Activated T-cell treated with anti-CD3 and anti-CD28 coated beads, Interleukin-2, amount 50 U/mL, for 4 hours (primary cell): ENCODE measurements at regions not wholly inside any gene's neighbourhood (a gene's known extent, or its start where the extent isn't known, plus 50 kb on each side); places are given as distances from the start of the nearest gene placed in this dataset.
"Not testable (repeated sequence)": the region's sequence is repeated elsewhere in the genome, so short reads cannot be mapped to it uniquely, and the experiment has no call there.

Experiments used
- ATAC-seq, 2 donors: fragments of 200-7000 bp; cut with Tn5 transposase; one replicate each; pipeline ENCODE4 v1.10.0; 2021
- DNase-seq: peaks from one replicate; pipeline ENCODE4 v3.0.0-alpha.2; 2020
- H3K27me3 Mint-ChIP-seq: one replicate; pipeline ENCODE4 v1.8.0; 2021; ENCODE audit warnings: low read depth, mixed read lengths
- H3K36me3 Mint-ChIP-seq: one replicate; pipeline ENCODE4 v1.8.0; 2022; ENCODE audit warnings: mixed read lengths; ENCODE audit not compliant: insufficient read depth
- H3K4me1 Mint-ChIP-seq: one replicate; pipeline ENCODE4 v1.8.0; 2021; ENCODE audit warnings: low read depth, mixed read lengths
- H3K4me3 Mint-ChIP-seq: one replicate; pipeline ENCODE4 v1.8.0; 2021; ENCODE audit warnings: mild to moderate bottlenecking, moderate library complexity, mixed read lengths
- H3K9me3 Mint-ChIP-seq: one replicate; pipeline ENCODE4 v1.8.0; 2021; ENCODE audit warnings: mixed read lengths

- Mint-ChIP-seq H3K9me3 (peaks cover 14% of the 10 kb centered on the region), H3K36me3 (no peaks in the 10 kb centered on the region), H3K27me3 (no peaks in the 10 kb centered on the region), H3K4me1 (no peaks in the 10 kb centered on the region), H3K4me3 (no peak overlapping the region)
- DNase-seq (no peak), ATAC-seq (no peak)
Observed at GRCh38 chr6:164982389-164982788, 327.0 kb downstream of the C6orf118 start.

GRCh38 chr6:164967102-164967501, 342.3 kb downstream of the C6orf118 start:
- H3K4me1 Mint-ChIP-seq = no peaks in the 10 kb centered on the region
- no peak overlapping the region for H3K4me3 Mint-ChIP-seq
- ATAC-seq (no peak), DNase-seq (no peak)
- no peaks in the 10 kb centered on the region for H3K27me3 Mint-ChIP-seq
- peaks cover under 1% of the 10 kb centered on the region for H3K9me3 Mint-ChIP-seq
- no peaks in the 10 kb centered on the region for H3K36me3 Mint-ChIP-seq

- no peak for DNase-seq
- Mint-ChIP-seq H3K36me3 (no peaks in the 10 kb centered on the region), H3K4me3 (no peak overlapping the region), H3K27me3 (no peaks in the 10 kb centered on the region), H3K9me3 (peaks cover 8% of the 10 kb centered on the region), H3K4me1 (no peaks in the 10 kb centered on the region)
- no peak for ATAC-seq
Observed at GRCh38 chr6:164962805-164963204, 346.6 kb downstream of the C6orf118 start.

GRCh38 chr6:164947164-164947563, 362.2 kb downstream of the C6orf118 start:
- no peaks in the 10 kb centered on the region for H3K27me3 Mint-ChIP-seq
- no peaks in the 10 kb centered on the region for H3K9me3 Mint-ChIP-seq
- no peaks in the 10 kb centered on the region for H3K36me3 Mint-ChIP-seq
- no peak for DNase-seq
- H3K4me3 Mint-ChIP-seq = no peak overlapping the region
- no peak for ATAC-seq
- no peaks in the 10 kb centered on the region for H3K4me1 Mint-ChIP-seq

- Mint-ChIP-seq H3K27me3 (no peaks in the 10 kb centered on the region), H3K4me3 (no peak overlapping the region), H3K4me1 (no peaks in the 10 kb centered on the region), H3K36me3 (no peaks in the 10 kb centered on the region), H3K9me3 (no peaks in the 10 kb centered on the region)
- ATAC-seq (no peak), DNase-seq (no peak)
Observed at GRCh38 chr6:164942271-164942670, 367.1 kb downstream of the C6orf118 start.

- H3K36me3 Mint-ChIP-seq, ATAC-seq, H3K4me3 Mint-ChIP-seq, H3K27me3 Mint-ChIP-seq, H3K9me3 Mint-ChIP-seq, DNase-seq, H3K4me1 Mint-ChIP-seq: not testable (repeated sequence)
Observed at GRCh38 chr6:164933238-164933794, 376.1 kb downstream of the C6orf118 start.

- Mint-ChIP-seq H3K4me3 (no peak overlapping the region), H3K27me3 (no peaks in the 10 kb centered on the region), H3K9me3 (no peaks in the 10 kb centered on the region), H3K36me3 (no peaks in the 10 kb centered on the region), H3K4me1 (no peaks in the 10 kb centered on the region)
- DNase-seq (no peak), ATAC-seq (no peak)
Observed at GRCh38 chr6:164929408-164929977, 379.9 kb downstream of the C6orf118 start.

GRCh38 chr6:164928728-164929407, 380.5 kb downstream of the C6orf118 start:
- no peak for DNase-seq
- H3K4me3 Mint-ChIP-seq = no peak overlapping the region
- no peaks in the 10 kb centered on the region for H3K27me3 Mint-ChIP-seq
- no peaks in the 10 kb centered on the region for H3K9me3 Mint-ChIP-seq
- no peaks in the 10 kb centered on the region for H3K4me1 Mint-ChIP-seq
- no peak for ATAC-seq
- H3K36me3 Mint-ChIP-seq = no peaks in the 10 kb centered on the region

GRCh38 chr6:164928057-164928727, 381.2 kb downstream of the C6orf118 start:
- DNase-seq = no peak
- Mint-ChIP-seq H3K4me3 (no peak overlapping the region), H3K4me1 (no peaks in the 10 kb centered on the region), H3K27me3 (no peaks in the 10 kb centered on the region), H3K9me3 (no peaks in the 10 kb centered on the region), H3K36me3 (no peaks in the 10 kb centered on the region)
- no peak for ATAC-seq

GRCh38 chr6:164927288-164928056, 381.9 kb downstream of the C6orf118 start:
- H3K4me1 Mint-ChIP-seq = no peaks in the 10 kb centered on the region
- no peaks in the 10 kb centered on the region for H3K27me3 Mint-ChIP-seq
- ATAC-seq (peak; percentile 65 to 73), DNase-seq (peak; percentile 34)
- H3K4me3 Mint-ChIP-seq = no peak overlapping the region
- no peaks in the 10 kb centered on the region for H3K36me3 Mint-ChIP-seq
- no peaks in the 10 kb centered on the region for H3K9me3 Mint-ChIP-seq

GRCh38 chr6:164926686-164927085, 382.7 kb downstream of the C6orf118 start:
- no peaks in the 10 kb centered on the region for H3K27me3 Mint-ChIP-seq
- DNase-seq (no peak), ATAC-seq (no peak)
- no peak overlapping the region for H3K4me3 Mint-ChIP-seq
- H3K4me1 Mint-ChIP-seq = no peaks in the 10 kb centered on the region
- H3K9me3 Mint-ChIP-seq = no peaks in the 10 kb centered on the region
- H3K36me3 Mint-ChIP-seq = no peaks in the 10 kb centered on the region

GRCh38 chr6:164925681-164926530, 383.5 kb downstream of the C6orf118 start:
- ATAC-seq (no peak), DNase-seq (no peak)
- H3K4me1 Mint-ChIP-seq = no peaks in the 10 kb centered on the region
- no peaks in the 10 kb centered on the region for H3K27me3 Mint-ChIP-seq
- no peaks in the 10 kb centered on the region for H3K9me3 Mint-ChIP-seq
- H3K36me3 Mint-ChIP-seq = no peaks in the 10 kb centered on the region
- H3K4me3 Mint-ChIP-seq = no peak overlapping the region

- Mint-ChIP-seq H3K4me1 (no peaks in the 10 kb centered on the region), H3K9me3 (no peaks in the 10 kb centered on the region), H3K4me3 (no peak overlapping the region), H3K36me3 (no peaks in the 10 kb centered on the region), H3K27me3 (no peaks in the 10 kb centered on the region)
- no peak for DNase-seq
- no peak for ATAC-seq
Observed at GRCh38 chr6:164924674-164925073, 384.7 kb downstream of the C6orf118 start.

GRCh38 chr6:164917211-164917610, 392.2 kb downstream of the C6orf118 start:
- Mint-ChIP-seq H3K4me3 (no peak overlapping the region), H3K27me3 (no peaks in the 10 kb centered on the region), H3K36me3 (no peaks in the 10 kb centered on the region), H3K9me3 (no peaks in the 10 kb centered on the region), H3K4me1 (no peaks in the 10 kb centered on the region)
- no peak for DNase-seq
- no peak for ATAC-seq
